Posterior cingulate gyrus (tissue), 11 donors: ENCODE measurements at regions not wholly inside any gene's neighbourhood (a gene's known extent, or its start where the extent isn't known, plus 50 kb on each side); places are given as distances from the start of the nearest gene placed in this dataset.

Experiments
- DNase-seq, 10 donors: peaks; one replicate each; pipeline versions ENCODE4 v3.0.0 to v3.0.0-alpha.2; 2020 to 2021; ENCODE audit warnings: mixed read lengths in 3 of 10
- intact Hi-C: fragments of 100-400 bp; cut with DNase I; formaldehyde crosslinking; loops from one replicate; pipeline ENCODE4 v1.15.1; 2023

DNA sequence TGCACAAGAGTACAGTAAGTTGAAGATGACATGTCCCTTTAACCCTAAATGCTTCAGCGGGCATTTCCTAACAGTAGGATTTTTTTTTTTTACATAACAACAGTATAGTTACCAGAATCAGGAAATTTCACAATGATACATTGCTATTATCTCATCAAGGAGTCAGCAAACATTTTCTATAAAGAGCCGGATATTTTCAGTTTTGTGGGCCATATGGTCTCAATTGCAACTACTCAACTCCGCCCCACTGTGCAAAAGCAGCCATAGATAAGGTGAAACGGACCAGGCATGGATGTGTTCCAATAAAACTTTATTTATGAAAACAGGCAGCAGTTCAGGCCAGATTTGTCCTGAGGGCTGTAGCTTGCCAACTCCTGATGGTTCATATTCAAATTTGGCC is 130.6 kb downstream of the SMAD6 start:
- intact Hi-C loops, result no loop called here
- no peak for DNase-seq

DNA sequence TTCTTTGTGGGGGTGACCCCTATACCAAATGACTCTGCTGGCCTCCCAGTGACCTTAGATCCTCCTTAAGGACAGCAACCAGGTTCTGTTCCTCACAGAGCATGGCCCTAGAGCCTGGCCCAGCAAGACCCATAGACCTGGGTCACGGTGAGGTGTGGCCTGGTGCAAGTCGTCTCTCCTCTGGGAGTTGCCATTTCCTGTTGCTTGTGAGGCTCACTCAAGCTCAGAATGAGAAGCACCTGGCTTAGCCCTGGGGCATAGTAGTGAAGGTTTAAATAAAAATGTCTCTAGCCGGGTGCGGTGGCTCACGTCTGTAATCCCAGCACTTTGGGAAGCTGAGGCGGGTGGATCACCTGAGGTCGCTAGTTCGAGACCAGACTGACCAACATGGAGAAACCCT is 131.3 kb downstream of the SMAD6 start:
- DNase-seq, result no peak
- intact Hi-C loops, result no loop called here

DNA sequence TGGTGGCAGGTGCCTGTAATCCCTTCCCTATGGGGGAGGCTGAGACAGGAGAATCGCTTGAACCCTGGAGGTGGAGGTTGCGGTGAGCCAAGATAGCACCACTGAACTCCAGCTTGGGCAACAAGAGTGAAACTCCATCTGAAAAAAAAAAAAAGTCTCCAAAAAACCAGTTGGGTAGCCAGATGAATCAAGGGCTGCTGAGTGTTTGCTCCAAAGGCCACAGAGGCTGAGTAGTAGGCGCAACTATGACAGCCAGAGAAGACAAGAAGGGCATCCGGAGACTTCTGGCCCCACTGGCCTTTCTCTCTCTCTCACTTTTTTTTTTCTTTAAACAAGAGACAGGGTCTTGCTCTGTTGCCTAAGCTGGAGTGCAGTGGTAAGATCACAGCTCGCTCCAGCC is 131.8 kb downstream of the SMAD6 start:
- DNase-seq, result no peak
- intact Hi-C loops, result no loop called here

DNA sequence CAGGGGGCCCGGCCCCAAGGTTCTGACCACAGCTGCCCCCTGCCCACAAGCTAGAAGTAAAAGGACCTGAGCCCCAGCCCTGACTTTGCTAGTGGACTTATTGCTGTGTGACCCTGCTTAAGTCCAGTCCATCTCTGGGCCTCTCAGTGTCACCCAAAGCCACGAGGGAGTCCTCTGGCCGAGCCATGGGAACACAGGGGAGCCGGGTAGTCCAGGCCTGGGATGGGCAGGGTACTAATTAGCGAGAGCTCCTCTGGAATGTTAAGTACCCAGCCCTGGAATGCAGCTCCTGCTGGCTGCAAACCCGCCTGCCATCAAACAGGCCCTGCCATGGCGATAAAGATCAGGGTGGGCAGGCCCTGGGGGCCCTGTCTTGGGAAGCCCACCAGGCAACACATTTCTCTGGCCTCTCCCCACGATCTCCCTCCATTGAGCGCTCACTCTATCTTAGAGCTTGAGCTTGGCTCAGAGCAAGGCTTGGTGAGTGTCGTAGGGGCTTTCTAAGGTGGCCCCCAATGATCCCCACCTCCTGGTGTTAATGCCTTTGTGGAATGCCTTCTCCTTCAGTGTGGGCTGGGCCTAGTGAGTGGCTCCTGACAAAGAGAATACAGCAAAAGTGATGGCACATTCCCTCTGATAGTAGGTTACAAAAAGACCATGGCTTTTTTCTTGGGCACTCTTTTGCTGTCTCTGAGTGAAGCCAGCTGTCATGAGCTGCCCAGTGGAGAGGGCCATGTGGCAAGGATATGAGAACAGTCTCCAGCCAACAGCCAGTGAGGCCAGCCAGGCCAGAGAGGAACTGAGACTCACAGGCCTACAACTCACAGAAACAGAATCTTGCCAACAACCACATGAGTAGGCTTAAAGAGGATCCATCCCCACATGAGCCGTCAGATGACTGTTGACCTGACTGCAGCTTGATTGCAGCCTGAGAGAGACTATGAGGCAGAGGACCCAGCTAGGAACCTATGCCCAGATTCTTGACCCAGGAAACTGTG is 133.1 kb downstream of the SMAD6 start:
- peak in 1 of 10 donors; percentile 10 for DNase-seq
- intact Hi-C loops, result no loop called here

DNA sequence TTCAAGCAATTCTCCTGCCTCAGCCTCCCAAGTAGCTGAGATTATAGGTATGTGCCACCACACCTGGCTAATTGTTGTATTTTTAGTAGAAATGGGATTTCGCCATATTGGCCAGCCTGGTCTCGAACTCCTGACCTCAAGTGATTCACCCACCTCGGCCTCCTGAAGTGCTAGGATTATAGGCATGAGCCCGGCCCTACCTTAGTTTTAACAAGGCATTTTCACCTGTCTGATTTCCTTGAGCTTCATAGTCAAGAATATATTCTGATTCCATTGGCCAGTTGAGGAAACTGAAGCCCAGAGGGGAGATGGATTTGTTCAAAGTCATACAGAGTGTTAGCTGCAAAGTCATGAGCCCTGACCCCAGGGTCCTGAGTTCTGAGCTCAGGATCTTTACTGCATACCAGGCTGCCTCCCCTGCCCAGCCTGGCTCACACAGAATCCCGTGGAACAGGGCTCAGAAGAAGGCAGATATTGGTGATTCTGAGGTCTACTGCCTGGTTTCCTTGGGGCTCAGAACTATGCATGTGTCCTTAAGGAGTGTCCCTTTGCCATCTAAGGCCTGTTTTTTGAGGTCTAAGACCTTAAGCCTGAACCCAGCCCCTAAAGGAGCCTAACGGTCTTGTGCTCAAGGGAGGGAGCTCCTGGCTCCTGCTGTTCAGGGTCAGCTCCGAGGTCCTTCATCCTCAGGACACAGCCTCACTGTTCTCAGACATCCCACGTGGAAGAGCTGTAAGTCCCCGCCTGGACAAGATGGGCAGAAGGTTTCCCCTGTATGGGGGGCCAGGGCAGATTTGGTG is 134.4 kb downstream of the SMAD6 start:
- no peak for DNase-seq
- intact Hi-C loops, result no loop called here

DNA sequence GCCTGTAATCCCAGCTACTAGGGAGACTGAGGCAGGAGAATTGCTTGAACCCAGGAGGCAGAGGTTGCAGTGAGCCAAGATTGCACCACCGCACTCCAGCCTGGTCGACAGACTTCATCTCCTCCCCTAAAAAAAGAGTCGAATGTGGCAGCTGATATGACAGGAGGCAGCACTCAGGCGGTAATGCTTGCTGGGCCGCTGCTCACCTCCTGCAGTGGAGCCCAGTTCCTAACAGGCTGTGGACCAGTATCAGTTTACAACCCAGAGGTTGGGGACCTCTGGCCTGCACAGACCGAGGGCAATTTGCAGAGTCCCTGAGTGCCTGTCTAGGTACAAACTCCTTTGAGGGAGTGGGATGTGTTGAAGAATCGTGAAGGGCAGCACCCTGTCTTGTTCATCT is 136.2 kb downstream of the SMAD6 start:
- intact Hi-C loops, result no loop called here
- no peak for DNase-seq

DNA sequence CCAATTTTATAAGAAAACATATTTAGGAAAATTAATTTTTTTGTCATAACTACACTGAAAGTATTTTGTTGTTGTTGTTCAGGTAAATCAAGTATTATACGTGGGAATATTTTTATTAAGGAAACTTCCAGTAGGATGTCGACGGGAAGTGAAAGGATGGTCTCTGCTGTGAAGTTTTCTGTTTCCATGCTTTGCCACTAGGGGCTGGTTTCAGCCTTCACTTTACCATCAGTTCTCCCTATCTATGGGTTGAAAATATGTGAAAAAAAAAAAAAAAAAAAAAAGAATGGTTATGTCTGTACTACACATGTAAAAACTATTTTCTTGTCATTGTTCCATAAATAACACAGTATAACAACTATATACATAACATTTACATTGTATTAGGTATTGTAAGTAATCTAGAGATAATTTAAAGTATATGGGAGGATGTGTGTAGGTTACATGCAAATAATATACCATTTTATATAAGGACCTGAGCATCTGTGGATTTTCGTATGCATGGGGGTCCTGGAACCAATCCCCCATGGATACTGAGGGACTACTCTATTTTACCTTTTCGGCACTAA is 136.7 kb downstream of the SMAD6 start:
- peak in 1 of 10 donors; percentile 6 for DNase-seq
- intact Hi-C loops, result no loop called here

DNA sequence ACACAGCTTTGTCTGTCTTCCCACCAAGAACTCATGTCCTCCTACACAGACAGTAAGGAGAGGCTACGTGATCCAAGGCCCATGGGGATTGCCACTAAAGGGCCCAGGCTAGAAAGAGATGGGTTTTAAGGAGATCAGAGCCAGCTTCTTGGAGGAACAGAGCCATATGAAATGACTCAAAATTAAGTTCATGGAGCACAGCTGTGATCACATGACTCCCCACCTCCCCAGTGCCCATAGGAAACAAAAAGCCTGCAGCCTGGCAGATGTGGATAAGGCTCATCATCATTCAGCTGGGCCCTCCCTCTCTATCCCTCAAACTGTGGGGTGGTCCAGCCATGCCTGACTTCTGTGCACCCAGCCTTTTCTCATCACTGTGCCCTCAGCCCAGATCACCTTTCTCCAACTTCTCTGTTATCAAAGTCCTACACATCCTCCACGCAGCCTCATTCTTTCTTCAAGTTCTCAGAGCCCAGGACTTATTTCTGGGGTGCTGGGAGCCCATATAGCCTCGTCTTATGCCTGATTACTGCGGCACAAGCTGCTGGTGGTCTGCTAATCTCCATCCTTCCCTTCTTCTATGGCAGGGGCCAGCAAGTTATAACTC is 137.6 kb downstream of the SMAD6 start:
- intact Hi-C loops, result no loop called here
- peak in 2 of 10 donors; percentile 10 for DNase-seq

DNA sequence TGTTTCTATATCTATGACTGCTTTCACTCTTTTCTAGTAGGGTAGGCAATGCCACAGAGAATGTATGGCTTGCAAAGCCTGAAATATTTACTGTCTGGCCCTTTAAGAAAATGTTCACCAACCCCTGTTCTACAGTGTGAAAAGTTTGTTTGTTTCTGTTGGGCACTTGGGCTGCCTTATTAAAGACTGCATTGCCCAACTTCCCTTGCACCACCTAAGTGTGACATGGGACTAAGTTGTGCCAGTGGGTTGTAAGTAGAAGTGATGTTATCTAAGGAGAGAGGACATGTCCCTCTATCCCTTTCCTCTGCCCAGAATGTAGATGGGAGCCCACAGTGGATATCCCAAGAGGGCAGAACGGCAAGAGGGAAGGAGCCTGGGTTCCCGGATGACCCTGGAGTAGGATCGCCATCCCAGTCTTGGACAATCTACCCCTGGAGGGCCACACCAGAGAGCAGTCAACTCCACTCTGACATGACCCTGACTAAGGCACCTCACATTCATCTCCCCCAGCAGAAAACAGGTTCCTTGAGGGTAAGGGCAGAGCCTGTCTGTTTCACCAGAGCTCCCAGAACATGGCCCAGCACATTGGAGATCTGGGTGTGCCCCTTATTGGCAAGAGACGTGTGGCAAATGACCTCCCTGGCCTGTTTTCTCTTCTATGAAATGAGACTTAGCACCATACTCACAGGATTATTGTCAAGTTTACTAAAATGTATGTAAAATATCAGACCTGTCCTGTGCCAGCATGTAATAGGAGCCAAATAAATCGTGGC is 138.8 kb downstream of the SMAD6 start:
- intact Hi-C loops, result no loop called here
- peak in 2 of 10 donors; percentile 12 to 50 for DNase-seq

DNA sequence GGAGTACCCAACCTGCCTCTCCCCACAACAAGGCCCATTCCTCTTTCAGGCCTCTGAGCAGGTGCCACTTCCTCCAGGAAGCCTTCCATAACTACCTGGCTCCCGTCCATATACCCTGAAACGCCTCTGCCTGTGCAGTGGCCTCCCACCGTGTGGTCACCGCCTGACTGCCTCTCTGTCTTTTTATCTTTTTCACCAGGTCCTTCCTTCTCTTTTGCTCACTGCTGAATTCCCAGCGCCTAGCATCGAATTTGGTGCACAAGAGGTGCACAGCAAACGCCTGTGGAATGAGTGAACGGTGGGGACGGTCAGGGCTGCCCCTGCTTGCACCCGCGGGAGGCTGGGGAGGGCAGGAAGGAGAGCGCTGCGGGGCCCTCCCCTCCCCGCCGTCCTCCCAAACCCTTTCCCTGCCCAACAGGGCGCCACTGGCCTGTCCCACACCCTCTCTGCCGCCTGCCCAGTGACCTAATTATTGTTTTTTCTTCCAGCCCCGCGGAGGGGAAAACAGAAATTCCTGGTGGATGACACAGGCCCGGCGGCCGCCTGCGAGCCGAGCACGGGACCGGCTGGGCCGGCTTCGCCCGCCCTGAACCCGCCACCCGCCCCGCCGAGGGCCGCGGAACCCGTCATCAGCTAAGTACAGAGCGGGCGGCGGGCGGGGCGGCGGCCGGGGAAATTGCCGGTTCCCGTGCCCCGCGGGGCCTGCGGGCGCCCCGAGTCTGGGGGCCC is 140.1 kb downstream of the SMAD6 start:
- intact Hi-C loops, result no loop called here

DNA sequence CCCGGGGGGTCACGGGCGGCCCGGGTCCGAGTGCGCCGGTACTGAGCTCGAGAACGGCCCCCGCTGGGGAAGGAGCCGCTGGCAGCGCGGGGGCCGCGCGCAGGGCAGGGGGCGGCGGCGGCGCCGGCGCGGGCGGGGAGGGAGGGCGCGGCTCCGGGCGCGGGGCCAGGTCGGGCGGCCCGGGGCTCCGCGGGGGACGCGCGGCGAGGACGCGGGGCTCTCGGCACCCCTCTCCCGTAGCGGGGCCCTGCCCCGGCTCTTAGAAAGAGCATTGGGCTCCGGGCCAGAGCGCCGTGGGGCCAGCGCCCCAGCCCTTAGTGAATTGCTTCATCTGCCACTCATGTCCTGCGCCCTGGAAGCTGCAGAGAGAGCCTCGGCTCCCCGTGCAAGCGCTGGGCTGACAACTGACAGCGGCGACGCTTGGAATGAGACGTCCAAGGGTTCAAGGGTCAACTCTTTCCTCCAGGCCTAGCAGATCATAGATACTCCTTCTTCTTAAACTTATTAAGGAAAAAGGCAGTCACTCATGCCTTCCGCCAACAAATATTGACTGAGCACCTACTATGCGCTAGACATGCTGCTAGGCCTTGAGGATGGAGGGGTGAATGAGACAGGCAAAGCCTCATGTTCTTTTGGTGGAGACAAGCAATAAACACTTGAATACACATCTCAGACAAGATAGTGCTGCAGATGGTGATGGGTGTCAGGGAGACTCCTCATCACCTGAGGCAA is 140.8 kb downstream of the SMAD6 start:
- DNase-seq, result peak in 5 of 10 donors; percentile 16 to 85 (median 40)
- intact Hi-C loops, result no loop called here

More for the DNA sequence above, 140.1 kb downstream of the SMAD6 start:
- DNase-seq, result peak in 8 of 10 donors; percentile 8 to 85 (median 46)

DNA sequence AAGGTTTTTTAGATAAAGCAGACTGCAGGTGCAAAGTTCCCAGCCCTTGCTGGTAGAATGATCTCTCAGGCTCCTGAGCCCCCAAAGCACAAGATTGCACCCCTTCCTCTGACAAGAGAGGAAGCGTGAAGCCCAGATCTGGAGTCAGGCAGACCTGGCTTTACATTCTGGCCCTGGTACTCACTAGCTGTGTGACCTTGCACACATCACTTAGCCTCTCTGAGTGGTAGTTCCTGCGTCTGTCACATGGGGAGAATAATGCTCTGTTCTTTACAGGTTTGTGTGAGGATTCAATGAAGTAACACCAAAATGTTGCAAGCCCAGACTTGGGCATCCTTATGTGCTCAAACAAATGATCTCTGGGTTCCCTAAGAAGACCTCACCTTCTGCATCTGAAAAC is 141.5 kb downstream of the SMAD6 start:
- intact Hi-C loops, result no loop called here
- DNase-seq, result peak in 1 of 10 donors; percentile 3

DNA sequence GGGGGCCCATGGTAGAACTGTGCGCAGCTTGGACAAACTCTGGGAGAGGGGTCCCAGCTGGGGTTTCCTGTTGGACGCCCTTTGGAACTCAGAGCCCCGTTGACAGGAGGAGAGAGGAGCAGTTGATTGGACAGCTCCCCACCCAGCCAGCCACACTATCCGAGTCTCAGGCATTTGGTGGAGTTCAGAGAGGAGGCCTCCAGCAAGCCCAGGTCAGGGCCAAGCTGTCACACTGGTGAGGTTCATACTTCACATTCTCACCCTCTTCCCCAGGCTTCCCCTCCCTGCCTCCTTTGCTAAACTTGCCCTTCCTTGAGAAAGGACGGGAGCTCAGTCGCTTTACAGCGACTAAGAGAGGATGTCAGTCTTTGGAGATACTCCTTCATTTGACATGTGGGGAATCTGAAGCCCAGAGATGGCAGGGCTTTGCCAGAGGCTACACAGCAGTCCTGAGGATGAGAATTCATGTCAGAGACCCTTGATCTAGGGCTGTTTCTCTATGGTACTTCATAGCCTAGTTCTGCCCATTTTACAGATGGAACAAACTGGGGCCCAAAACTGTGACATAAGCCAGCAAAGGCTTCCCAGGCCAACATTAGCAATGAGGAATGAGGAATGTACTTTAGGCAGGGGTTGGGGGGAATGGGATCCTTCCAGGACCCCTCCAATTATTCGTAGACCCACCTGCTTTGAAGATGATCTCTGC is 142.2 kb downstream of the SMAD6 start:
- DNase-seq, result peak in 2 of 10 donors; percentile 27 to 55
- intact Hi-C loops, result no loop called here

DNA sequence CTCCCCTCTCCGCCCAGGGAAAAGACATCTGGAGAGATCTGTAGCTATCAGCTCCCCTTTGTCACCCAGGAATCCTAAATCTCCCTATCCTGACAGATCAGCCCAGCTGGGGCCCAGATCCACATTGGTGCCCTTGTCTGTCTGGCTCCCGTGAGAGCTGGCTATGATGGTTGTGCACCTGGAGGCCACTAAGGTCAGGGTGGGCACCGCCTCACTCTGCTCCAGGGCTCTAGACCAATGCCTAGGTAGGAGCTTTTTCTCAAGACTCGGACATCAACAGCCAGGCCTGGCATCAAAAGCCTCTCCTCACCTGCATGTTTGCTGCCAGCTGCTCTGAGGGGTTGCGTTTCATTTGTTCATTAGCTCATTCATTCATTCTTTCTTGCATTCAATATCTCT is 142.7 kb downstream of the SMAD6 start:
- intact Hi-C loops, result no loop called here
- peak in 2 of 10 donors; percentile 5 to 73 for DNase-seq

DNA sequence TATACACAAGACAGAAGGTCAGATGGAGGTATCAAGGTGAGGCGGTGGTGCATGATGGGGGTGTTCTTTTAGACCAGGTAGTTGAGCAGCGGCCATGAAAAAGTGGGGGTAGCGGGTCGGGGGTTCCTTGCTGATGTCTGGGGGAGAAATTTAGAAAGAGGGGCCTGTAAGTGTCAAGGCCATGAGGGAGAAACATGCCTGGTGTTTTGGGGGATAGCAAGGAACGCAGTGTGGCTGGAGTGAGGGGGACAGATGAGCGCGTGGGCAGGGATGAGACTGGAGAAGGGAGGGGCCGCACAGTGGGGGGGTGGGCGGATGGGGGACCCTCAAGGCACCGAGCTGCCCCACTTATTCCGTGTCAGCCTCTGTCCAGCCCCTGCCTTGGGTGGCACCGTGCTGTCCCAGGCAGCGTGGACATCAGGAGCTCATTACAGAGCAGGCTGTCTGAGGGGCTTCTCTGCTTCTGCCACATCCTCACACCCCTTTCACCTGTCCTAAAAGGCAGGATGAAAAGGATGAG is 143.3 kb downstream of the SMAD6 start:
- intact Hi-C loops, result no loop called here
- peak in 2 of 10 donors; percentile 17 to 29 for DNase-seq

DNA sequence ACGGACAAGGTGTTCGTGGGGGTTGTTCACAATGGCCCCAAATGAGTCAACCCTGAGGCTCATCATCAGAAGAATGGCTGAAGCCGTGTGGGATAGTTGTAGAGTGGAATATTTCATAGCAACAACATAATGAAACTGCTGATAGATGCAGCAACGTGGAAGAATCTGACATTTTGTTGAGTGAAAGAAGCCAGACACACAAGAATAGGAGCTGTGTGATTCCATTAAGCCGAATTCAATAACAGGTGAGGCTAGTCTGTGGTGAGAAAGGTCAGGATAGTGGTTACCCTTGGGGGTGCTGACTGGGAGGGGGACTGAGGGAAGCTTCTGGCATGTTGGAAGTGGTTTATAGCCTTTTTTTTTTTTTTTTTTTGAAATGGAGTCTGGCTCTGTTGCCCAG is 144.0 kb downstream of the SMAD6 start:
- no peak for DNase-seq
- intact Hi-C loops, result no loop called here

DNA sequence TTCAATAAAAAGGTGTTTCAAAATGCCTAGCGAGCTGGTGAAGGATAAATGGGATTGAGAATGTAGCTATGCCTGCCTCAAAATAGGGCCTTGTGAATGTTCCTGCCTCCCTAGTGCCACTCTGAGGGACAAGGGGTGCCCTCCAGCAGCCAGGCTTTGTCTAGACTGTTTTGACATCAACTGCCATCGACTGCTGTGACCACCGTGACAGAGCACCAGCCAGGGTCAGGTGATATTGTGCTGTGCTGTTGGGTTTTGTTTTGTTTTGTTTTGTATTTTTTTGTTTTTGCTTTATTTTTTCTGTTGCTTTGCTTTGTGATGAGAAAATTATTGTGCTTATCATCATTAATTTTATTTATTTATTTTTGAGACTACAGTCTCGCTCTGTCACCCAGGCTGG is 144.8 kb downstream of the SMAD6 start:
- intact Hi-C loops, result no loop called here
- DNase-seq, result peak in 1 of 10 donors; percentile 25
